ENCODE measurements at regions not wholly inside any gene's neighbourhood (a gene's known extent, or its start where the extent isn't known, plus 50 kb on each side); places are given as distances from the start of the nearest gene placed in this dataset.

GRCh38 chr3:104397713-104398112 lies 969.0 kb upstream of the ALCAM start:
- TF ChIP-seq CTCF (IDR thresholded peaks at IDR 0.05) (no peak), POLR2A (IDR thresholded peaks at IDR 0.05) (no peak)
